ENCODE measurements at regions not wholly inside any gene's neighbourhood (a gene's known extent, or its start where the extent isn't known, plus 50 kb on each side); places are given as distances from the start of the nearest gene placed in this dataset.

DNA sequence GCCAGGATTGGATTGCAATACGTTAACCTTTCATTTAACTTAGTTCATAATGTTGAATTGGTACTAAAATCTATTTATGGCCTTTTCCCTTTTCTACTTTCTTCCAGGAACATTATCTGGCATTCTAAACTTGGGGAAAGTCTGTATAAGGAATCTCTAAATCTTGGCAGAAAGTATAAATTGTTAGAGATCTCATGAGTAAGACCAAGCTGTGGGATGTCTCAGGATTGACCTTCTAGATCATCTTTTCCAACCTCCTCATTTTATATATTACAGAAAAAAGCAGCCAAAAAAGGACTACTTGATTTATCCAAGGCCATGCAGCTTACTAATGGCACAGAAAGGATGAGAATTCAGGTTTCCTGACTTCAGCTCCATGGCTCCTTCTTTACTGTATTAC is 598.3 kb downstream of the INHBA start:
- POLR2A ChIA-PET (ENCODE audit: low non-redundant PET) = no interaction called here
- CTCF ChIA-PET = interaction anchor here (0.5 kb wide), 1 partner anchor 68 kb away, joined by 3 read pairs; no protein-coding TSS in a partner anchor
- no peak for DNase-seq (ENCODE audit: low spot score)
- no peak overlapping the region for H3K27ac ChIP-seq
- TF ChIP-seq CTCF (conservative IDR thresholded peaks at IDR 0.05; ENCODE audit: low read depth) = no peak

GRCh38 chr7:41103331-41103730 is 599.6 kb downstream of the INHBA start:
- H3K27ac ChIP-seq = no peak overlapping the region
- POLR2A ChIA-PET (ENCODE audit: low non-redundant PET) = no interaction called here
- DNase-seq (ENCODE audit: low spot score) = peak; percentile 13
- CTCF ChIA-PET = interaction anchor here (0.6 kb wide), 1 partner anchor 260 kb away, joined by 3 read pairs; no protein-coding TSS in a partner anchor
- no peak for TF ChIP-seq CTCF (conservative IDR thresholded peaks at IDR 0.05; ENCODE audit: low read depth)

DNA sequence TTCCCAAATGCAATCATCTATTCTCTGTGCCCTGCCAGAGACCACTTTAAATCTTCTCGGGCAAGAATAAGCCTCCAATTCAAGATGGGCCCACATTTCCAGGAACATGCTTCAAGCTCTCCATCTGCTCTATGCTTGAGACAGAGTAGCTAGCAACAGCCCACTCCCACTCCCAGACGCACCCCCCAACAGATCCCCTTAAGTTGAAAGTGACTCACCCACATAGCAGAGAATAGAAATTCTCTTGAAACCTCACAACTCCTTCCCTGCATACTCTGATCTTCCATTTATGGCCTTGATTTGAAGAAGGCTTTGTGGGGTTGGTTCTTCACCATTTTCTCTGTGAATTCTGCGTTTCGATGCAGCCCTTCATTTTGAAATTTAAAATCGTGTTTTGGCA is 604.0 kb downstream of the INHBA start:
- H3K27ac ChIP-seq = no peak overlapping the region

GRCh38 chr7:41098402-41098801 is 604.5 kb downstream of the INHBA start:
- H3K27ac ChIP-seq = no peak overlapping the region
- ChIA-PET CTCF (no interaction called here), POLR2A (ENCODE audit: low non-redundant PET) (no interaction called here)
- no peak for TF ChIP-seq CTCF (conservative IDR thresholded peaks at IDR 0.05; ENCODE audit: low read depth)
- DNase-seq (ENCODE audit: low spot score) = no peak

More for the DNA sequence above, 604.0 kb downstream of the INHBA start:
- ChIA-PET POLR2A (ENCODE audit: low non-redundant PET) (no interaction called here), CTCF (no interaction called here)
- no peak for TF ChIP-seq CTCF (conservative IDR thresholded peaks at IDR 0.05; ENCODE audit: low read depth)
- no peak for DNase-seq (ENCODE audit: low spot score)

DNA sequence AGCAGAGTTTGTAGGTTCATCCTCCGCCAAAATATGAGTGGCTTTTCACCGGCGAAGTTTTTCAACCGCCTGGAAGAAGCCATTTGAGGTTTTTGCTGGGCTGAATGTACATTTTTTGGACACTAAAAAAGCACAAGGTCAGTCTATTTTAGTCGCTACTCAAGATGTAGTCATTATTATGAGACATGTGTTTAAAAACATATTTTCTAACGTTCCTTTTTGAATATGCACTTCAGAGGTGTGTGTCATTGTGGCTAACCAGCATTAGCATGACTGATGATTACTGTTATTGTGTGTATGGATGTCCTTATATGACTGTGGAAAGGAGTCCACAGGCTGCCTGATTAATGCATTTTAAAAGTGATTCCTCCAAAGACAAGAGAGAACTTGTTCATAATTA is 605.4 kb downstream of the INHBA start:
- ChIA-PET POLR2A (ENCODE audit: low non-redundant PET) (no interaction called here), CTCF (no interaction called here)
- H3K27ac ChIP-seq = no peak overlapping the region
- no peak for TF ChIP-seq CTCF (conservative IDR thresholded peaks at IDR 0.05; ENCODE audit: low read depth)
- peak; percentile 56 for DNase-seq (ENCODE audit: low spot score)

DNA sequence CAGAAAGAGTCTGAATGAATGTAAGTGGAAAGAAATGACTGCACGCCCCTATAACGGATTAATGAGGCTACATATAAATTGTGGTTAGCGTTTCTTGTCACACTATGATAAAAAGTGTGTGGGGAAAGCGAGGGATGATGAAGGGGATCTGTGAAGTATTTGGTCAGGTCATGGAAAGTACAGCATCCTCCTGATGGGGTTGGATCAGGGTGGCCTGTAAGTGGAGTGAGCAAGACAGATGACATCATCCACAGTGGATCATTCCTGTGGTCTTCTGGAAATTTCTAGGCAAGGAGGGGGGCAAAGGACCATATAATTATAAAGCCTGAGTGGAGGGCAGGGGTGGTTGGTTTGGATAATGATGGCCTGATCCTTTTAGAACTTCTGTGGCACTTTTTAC is 606.0 kb downstream of the INHBA start:
- ChIA-PET CTCF (no interaction called here), POLR2A (ENCODE audit: low non-redundant PET) (no interaction called here)
- no peak overlapping the region for H3K27ac ChIP-seq
- no peak for TF ChIP-seq CTCF (conservative IDR thresholded peaks at IDR 0.05; ENCODE audit: low read depth)
- DNase-seq (ENCODE audit: low spot score) = no peak

GRCh38 chr7:41093141-41093540 is 609.7 kb downstream of the INHBA start:
- no peak overlapping the region for H3K27ac ChIP-seq
- ChIA-PET CTCF (interaction anchor here (0.7 kb wide), 1 partner anchor 346 kb away, joined by 3 read pairs; no protein-coding TSS in a partner anchor), POLR2A (ENCODE audit: low non-redundant PET) (no interaction called here)
- no peak for TF ChIP-seq CTCF (conservative IDR thresholded peaks at IDR 0.05; ENCODE audit: low read depth)
- DNase-seq (ENCODE audit: low spot score) = no peak
